ENCODE measurements at regions not wholly inside any gene's neighbourhood (a gene's known extent, or its start where the extent isn't known, plus 50 kb on each side); places are given as distances from the start of the nearest gene placed in this dataset.

DNA sequence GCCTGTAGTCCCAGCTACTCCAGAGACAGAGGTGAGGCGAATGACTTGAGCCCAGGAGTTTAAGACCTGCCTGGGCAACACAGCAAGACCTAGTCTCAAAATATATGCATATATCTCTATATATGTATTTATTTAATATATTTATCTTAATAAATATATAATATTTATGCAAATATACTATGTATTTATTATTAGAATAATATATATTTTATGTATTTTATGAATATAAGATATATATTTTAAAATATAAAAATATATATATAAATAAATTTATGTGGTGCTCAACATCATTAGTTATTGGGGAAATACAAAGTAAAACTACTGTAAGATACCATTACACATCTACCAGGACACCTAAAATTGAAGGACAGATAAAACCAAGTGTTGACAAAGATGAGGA, 58.1 kb upstream of the IPO5 start:
- TF ChIP-seq CTCF (IDR thresholded peaks at IDR 0.05) (no peak), POLR2A (IDR thresholded peaks at IDR 0.05) (no peak)
